Esophagus squamous epithelium (tissue), 4 donors: ENCODE measurements at regions not wholly inside any gene's neighbourhood (a gene's known extent, or its start where the extent isn't known, plus 50 kb on each side); places are given as distances from the start of the nearest gene placed in this dataset.

ENCODE experiments used
- CTCF ChIP-seq, 6 experiments: fragments of 450-650 bp in 4 of 6; fragments of 200-600 bp in 2 of 6; sonication (generic) in 2 of 6; IDR thresholded peaks; one replicate each; pipeline ENCODE4 v1.5.1; 2016 to 2019; ENCODE audit warnings: antibody characterized with exemption in 6 of 6, mild to moderate bottlenecking in 4 of 6, moderate library complexity in 4 of 6
- POLR2A ChIP-seq, 4 donors: fragments of 450-650 bp; IDR thresholded peaks; one replicate each; pipeline ENCODE4 v1.6.1; 2017; ENCODE audit warnings: antibody characterized with exemption in 4 of 4, mild to moderate bottlenecking in 4 of 4, moderate library complexity in 3 of 4

- TF ChIP-seq CTCF (IDR thresholded peaks at IDR 0.05) (no peak), POLR2A (IDR thresholded peaks at IDR 0.05) (no peak)
These were observed 121.4 kb downstream of the KCNRG start for GRCh38 chr13:50136678-50137077.
